ENCODE measurements at regions not wholly inside any gene's neighbourhood (a gene's known extent, or its start where the extent isn't known, plus 50 kb on each side); places are given as distances from the start of the nearest gene placed in this dataset.

- H3K4me1 Mint-ChIP-seq (ENCODE audit: low read depth): no peaks in the 10 kb centered on the region
- no peak overlapping the region for H3K4me3 Mint-ChIP-seq
- no peaks in the 10 kb centered on the region for H3K27me3 Mint-ChIP-seq (ENCODE audit: low read depth)
- H3K36me3 Mint-ChIP-seq (ENCODE audit: insufficient read depth): no peaks in the 10 kb centered on the region
- peaks cover 7% of the 10 kb centered on the region for H3K9me3 Mint-ChIP-seq
- ATAC-seq (no peak), DNase-seq (no peak)
These were observed 138.1 kb upstream of the ANO3 start for GRCh38 chr11:26193694-26194365.

- no peaks in the 10 kb centered on the region for H3K4me1 Mint-ChIP-seq (ENCODE audit: low read depth)
These were observed 137.0 kb upstream of the ANO3 start for GRCh38 chr11:26194881-26195280.

GRCh38 chr11:26198532-26199096 is 133.3 kb upstream of the ANO3 start:
- ATAC-seq: no peak
- Mint-ChIP-seq H3K9me3 (peaks cover 3% of the 10 kb centered on the region), H3K4me1 (ENCODE audit: low read depth) (no peaks in the 10 kb centered on the region), H3K36me3 (ENCODE audit: insufficient read depth) (no peaks in the 10 kb centered on the region), H3K27me3 (ENCODE audit: low read depth) (no peaks in the 10 kb centered on the region), H3K4me3 (no peak overlapping the region)
- DNase-seq: no peak

More at GRCh38 chr11:26194881-26195280, 137.0 kb upstream of the ANO3 start:
- no peak overlapping the region for H3K4me3 Mint-ChIP-seq
- ATAC-seq (no peak), DNase-seq (no peak)
- H3K36me3 Mint-ChIP-seq (ENCODE audit: insufficient read depth): no peaks in the 10 kb centered on the region
- H3K27me3 Mint-ChIP-seq (ENCODE audit: low read depth): no peaks in the 10 kb centered on the region
- H3K9me3 Mint-ChIP-seq: peaks cover 7% of the 10 kb centered on the region

- Mint-ChIP-seq H3K4me1 (ENCODE audit: low read depth) (no peaks in the 10 kb centered on the region), H3K9me3 (peaks cover 3% of the 10 kb centered on the region), H3K4me3 (no peak overlapping the region), H3K36me3 (ENCODE audit: insufficient read depth) (no peaks in the 10 kb centered on the region), H3K27me3 (ENCODE audit: low read depth) (no peaks in the 10 kb centered on the region)
- DNase-seq (no peak), ATAC-seq (no peak)
These were observed 132.4 kb upstream of the ANO3 start for GRCh38 chr11:26199331-26200095.

GRCh38 chr11:26201411-26201810 is 130.5 kb upstream of the ANO3 start:
- no peaks in the 10 kb centered on the region for H3K4me1 Mint-ChIP-seq (ENCODE audit: low read depth)
- H3K36me3 Mint-ChIP-seq (ENCODE audit: insufficient read depth): no peaks in the 10 kb centered on the region
- ATAC-seq: no peak

GRCh38 chr11:26202754-26203153 is 129.2 kb upstream of the ANO3 start:
- no peaks in the 10 kb centered on the region for H3K27me3 Mint-ChIP-seq (ENCODE audit: low read depth)
- no peak overlapping the region for H3K4me3 Mint-ChIP-seq
- no peaks in the 10 kb centered on the region for H3K4me1 Mint-ChIP-seq (ENCODE audit: low read depth)
- no peaks in the 10 kb centered on the region for H3K36me3 Mint-ChIP-seq (ENCODE audit: insufficient read depth)
- H3K9me3 Mint-ChIP-seq: peaks cover 5% of the 10 kb centered on the region
- DNase-seq (no peak), ATAC-seq (no peak)

More at GRCh38 chr11:26201411-26201810, 130.5 kb upstream of the ANO3 start:
- no peak overlapping the region for H3K4me3 Mint-ChIP-seq
- H3K9me3 Mint-ChIP-seq: no peaks in the 10 kb centered on the region
- H3K27me3 Mint-ChIP-seq (ENCODE audit: low read depth): no peaks in the 10 kb centered on the region
- no peak for DNase-seq

GRCh38 chr11:26204101-26204500 is 127.8 kb upstream of the ANO3 start:
- Mint-ChIP-seq H3K9me3 (peaks cover 5% of the 10 kb centered on the region), H3K4me1 (ENCODE audit: low read depth) (no peaks in the 10 kb centered on the region), H3K4me3 (no peak overlapping the region), H3K27me3 (ENCODE audit: low read depth) (no peaks in the 10 kb centered on the region), H3K36me3 (ENCODE audit: insufficient read depth) (no peaks in the 10 kb centered on the region)
- ATAC-seq (no peak), DNase-seq (no peak)

- H3K4me3 Mint-ChIP-seq: no peak overlapping the region
- no peaks in the 10 kb centered on the region for H3K27me3 Mint-ChIP-seq (ENCODE audit: low read depth)
- H3K36me3 Mint-ChIP-seq (ENCODE audit: insufficient read depth): no peaks in the 10 kb centered on the region
- no peaks in the 10 kb centered on the region for H3K4me1 Mint-ChIP-seq (ENCODE audit: low read depth)
- H3K9me3 Mint-ChIP-seq: peaks cover 5% of the 10 kb centered on the region
- ATAC-seq (no peak), DNase-seq (no peak)
These were observed 127.1 kb upstream of the ANO3 start for GRCh38 chr11:26204839-26205238.

GRCh38 chr11:26219183-26220117 is 112.5 kb upstream of the ANO3 start:
- peaks cover 9% of the 10 kb centered on the region for H3K9me3 Mint-ChIP-seq
- H3K27me3 Mint-ChIP-seq (ENCODE audit: low read depth): no peaks in the 10 kb centered on the region
- no peaks in the 10 kb centered on the region for H3K4me1 Mint-ChIP-seq (ENCODE audit: low read depth)
- no peaks in the 10 kb centered on the region for H3K36me3 Mint-ChIP-seq (ENCODE audit: insufficient read depth)
- no peak for ATAC-seq
- no peak for DNase-seq
- no peak overlapping the region for H3K4me3 Mint-ChIP-seq

GRCh38 chr11:26225646-26226045 is 106.3 kb upstream of the ANO3 start:
- ATAC-seq: no peak
- no peaks in the 10 kb centered on the region for H3K9me3 Mint-ChIP-seq
- no peaks in the 10 kb centered on the region for H3K36me3 Mint-ChIP-seq (ENCODE audit: insufficient read depth)
- H3K27me3 Mint-ChIP-seq (ENCODE audit: low read depth): no peaks in the 10 kb centered on the region
- H3K4me3 Mint-ChIP-seq: no peak overlapping the region
- no peak for DNase-seq
- H3K4me1 Mint-ChIP-seq (ENCODE audit: low read depth): no peaks in the 10 kb centered on the region

- Mint-ChIP-seq H3K4me3 (no peak overlapping the region), H3K27me3 (ENCODE audit: low read depth) (no peaks in the 10 kb centered on the region), H3K9me3 (peaks cover 3% of the 10 kb centered on the region), H3K36me3 (ENCODE audit: insufficient read depth) (no peaks in the 10 kb centered on the region), H3K4me1 (ENCODE audit: low read depth) (no peaks in the 10 kb centered on the region)
- no peak for ATAC-seq
- no peak for DNase-seq
These were observed 104.6 kb upstream of the ANO3 start for GRCh38 chr11:26227301-26227746.

- ATAC-seq: no peak
- Mint-ChIP-seq H3K27me3 (ENCODE audit: low read depth) (no peaks in the 10 kb centered on the region), H3K9me3 (peaks cover 3% of the 10 kb centered on the region)
These were observed 103.9 kb upstream of the ANO3 start for GRCh38 chr11:26227883-26228502.

GRCh38 chr11:26228778-26229177 is 103.2 kb upstream of the ANO3 start:
- DNase-seq: no peak
- no peaks in the 10 kb centered on the region for H3K4me1 Mint-ChIP-seq (ENCODE audit: low read depth)
- H3K4me3 Mint-ChIP-seq: no peak overlapping the region
- H3K27me3 Mint-ChIP-seq (ENCODE audit: low read depth): no peaks in the 10 kb centered on the region
- H3K36me3 Mint-ChIP-seq (ENCODE audit: insufficient read depth): no peaks in the 10 kb centered on the region
- ATAC-seq: no peak
- peaks cover 3% of the 10 kb centered on the region for H3K9me3 Mint-ChIP-seq

More at GRCh38 chr11:26227883-26228502, 103.9 kb upstream of the ANO3 start:
- H3K4me3 Mint-ChIP-seq: no peak overlapping the region
- DNase-seq: no peak
- H3K36me3 Mint-ChIP-seq (ENCODE audit: insufficient read depth): no peaks in the 10 kb centered on the region
- H3K4me1 Mint-ChIP-seq (ENCODE audit: low read depth): no peaks in the 10 kb centered on the region

GRCh38 chr11:26229257-26229656 is 102.7 kb upstream of the ANO3 start:
- Mint-ChIP-seq H3K4me3 (no peak overlapping the region), H3K36me3 (ENCODE audit: insufficient read depth) (no peaks in the 10 kb centered on the region), H3K27me3 (ENCODE audit: low read depth) (no peaks in the 10 kb centered on the region), H3K4me1 (ENCODE audit: low read depth) (no peaks in the 10 kb centered on the region), H3K9me3 (peaks cover 3% of the 10 kb centered on the region)
- DNase-seq (no peak), ATAC-seq (no peak)
